Panc1 (cell line): ENCODE measurements at regions not wholly inside any gene's neighbourhood (a gene's known extent, or its start where the extent isn't known, plus 50 kb on each side); places are given as distances from the start of the nearest gene placed in this dataset.

Experiments used
- POLR2AphosphoS5 ChIP-seq: IDR thresholded peaks from 2 replicates; pipeline ENCODE4 v1.6.1; 2012; ENCODE audit warnings: mild to moderate bottlenecking, low read depth, low read length, moderate library complexity
- REST ChIP-seq, 2 experiments: IDR thresholded peaks; 2 replicates each; pipeline ENCODE4 v1.6.1; 2011 to 2012; ENCODE audit warnings: low read depth in 2 of 2, control low read depth in 1 of 2, low read length in 1 of 2, mild to moderate bottlenecking in 1 of 2, moderate library complexity in 1 of 2; ENCODE audit not compliant: insufficient read depth in 1 of 2
- SIN3A ChIP-seq: IDR thresholded peaks from 2 replicates; pipeline ENCODE4 v1.6.1; 2012; ENCODE audit warnings: low read depth, mild to moderate bottlenecking, low read length, moderate library complexity, borderline replicate concordance; ENCODE audit not compliant: insufficient read depth
- TCF7L2 ChIP-seq: IDR thresholded peaks from 2 replicates; pipeline ENCODE4 v1.6.1; 2011; ENCODE audit warnings: mild to moderate bottlenecking, low read depth, low read length, inconsistent platforms
- TF ChIP-seq, protein P1 (sequence below): fragments of 450-650 bp; IDR thresholded peaks from 2 replicates; pipeline ENCODE4 v1.5.1; 2017; ENCODE audit warnings: mild to moderate bottlenecking

DNA sequence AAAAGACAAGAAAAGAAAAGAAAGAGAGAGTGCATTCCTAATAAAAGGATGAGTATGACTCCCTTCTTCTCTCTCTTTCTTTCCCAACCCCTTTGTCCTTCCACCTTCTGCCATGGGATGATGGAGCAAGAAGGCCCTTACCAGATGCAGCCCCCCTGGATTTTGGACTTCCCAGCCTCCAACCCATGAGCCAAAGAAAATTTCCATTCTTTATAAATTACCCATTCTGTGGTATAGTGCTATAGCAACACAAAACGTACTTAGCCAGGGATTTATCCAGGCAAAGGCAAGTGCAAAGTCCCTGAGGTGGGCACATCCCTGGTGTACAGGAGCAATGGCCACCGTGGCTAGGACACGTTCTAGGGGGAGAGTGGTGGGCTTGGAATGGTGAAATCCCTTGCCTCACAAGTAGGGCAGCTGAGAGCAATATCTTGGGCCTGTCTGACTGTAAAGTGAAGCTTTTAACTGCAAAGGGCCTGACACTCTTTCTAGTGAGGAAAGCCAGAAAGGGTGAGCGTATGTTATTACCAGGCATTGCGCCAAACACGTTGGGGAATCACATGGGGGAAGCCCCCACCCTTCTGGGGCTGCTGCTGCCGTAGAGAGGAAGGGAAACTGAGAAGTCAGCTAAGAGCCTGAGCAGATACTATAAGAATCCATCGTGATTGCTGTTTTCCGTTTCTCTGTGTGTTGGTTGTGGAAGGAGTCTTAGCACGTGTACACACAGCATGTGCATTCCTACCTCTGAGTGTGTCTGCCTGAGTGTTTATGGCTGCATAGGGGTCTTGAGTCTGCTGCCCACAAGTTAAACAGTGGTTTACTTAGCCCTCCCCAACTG is 50.7 kb upstream of the SIRPA start:
- TF ChIP-seq, protein P1, sequence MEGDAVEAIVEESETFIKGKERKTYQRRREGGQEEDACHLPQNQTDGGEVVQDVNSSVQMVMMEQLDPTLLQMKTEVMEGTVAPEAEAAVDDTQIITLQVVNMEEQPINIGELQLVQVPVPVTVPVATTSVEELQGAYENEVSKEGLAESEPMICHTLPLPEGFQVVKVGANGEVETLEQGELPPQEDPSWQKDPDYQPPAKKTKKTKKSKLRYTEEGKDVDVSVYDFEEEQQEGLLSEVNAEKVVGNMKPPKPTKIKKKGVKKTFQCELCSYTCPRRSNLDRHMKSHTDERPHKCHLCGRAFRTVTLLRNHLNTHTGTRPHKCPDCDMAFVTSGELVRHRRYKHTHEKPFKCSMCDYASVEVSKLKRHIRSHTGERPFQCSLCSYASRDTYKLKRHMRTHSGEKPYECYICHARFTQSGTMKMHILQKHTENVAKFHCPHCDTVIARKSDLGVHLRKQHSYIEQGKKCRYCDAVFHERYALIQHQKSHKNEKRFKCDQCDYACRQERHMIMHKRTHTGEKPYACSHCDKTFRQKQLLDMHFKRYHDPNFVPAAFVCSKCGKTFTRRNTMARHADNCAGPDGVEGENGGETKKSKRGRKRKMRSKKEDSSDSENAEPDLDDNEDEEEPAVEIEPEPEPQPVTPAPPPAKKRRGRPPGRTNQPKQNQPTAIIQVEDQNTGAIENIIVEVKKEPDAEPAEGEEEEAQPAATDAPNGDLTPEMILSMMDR = no peak
- TF ChIP-seq POLR2AphosphoS5 = no peak
- no peak for TF ChIP-seq REST (IDR thresholded peaks at IDR 0.05; ENCODE audit: insufficient read depth in 1 of 2, low read depth in 2 of 2, low read length in 1 of 2)
- no peak for TF ChIP-seq SIN3A
- no peak for TF ChIP-seq TCF7L2
